ENCODE measurements at regions not wholly inside any gene's neighbourhood (a gene's known extent, or its start where the extent isn't known, plus 50 kb on each side); places are given as distances from the start of the nearest gene placed in this dataset.

- H3K9me3 ChIP-seq: no peaks in the 10 kb centered on the region
- no peak for TF ChIP-seq POLR2A (IDR thresholded peaks at IDR 0.05)
- TF ChIP-seq, protein P1, sequence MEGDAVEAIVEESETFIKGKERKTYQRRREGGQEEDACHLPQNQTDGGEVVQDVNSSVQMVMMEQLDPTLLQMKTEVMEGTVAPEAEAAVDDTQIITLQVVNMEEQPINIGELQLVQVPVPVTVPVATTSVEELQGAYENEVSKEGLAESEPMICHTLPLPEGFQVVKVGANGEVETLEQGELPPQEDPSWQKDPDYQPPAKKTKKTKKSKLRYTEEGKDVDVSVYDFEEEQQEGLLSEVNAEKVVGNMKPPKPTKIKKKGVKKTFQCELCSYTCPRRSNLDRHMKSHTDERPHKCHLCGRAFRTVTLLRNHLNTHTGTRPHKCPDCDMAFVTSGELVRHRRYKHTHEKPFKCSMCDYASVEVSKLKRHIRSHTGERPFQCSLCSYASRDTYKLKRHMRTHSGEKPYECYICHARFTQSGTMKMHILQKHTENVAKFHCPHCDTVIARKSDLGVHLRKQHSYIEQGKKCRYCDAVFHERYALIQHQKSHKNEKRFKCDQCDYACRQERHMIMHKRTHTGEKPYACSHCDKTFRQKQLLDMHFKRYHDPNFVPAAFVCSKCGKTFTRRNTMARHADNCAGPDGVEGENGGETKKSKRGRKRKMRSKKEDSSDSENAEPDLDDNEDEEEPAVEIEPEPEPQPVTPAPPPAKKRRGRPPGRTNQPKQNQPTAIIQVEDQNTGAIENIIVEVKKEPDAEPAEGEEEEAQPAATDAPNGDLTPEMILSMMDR (IDR thresholded peaks at IDR 0.05): no peak
- no peak for DNase-seq
- intact Hi-C loops (cut with DNase I): no loop called here
- H3K4me3 ChIP-seq: no peak overlapping the region
- no peaks in the 10 kb centered on the region for H3K4me1 ChIP-seq
- 73 to 75% methylated on average over 9 to 10 of the region's 10 CpGs for WGBS, 2 donors
- no peak overlapping the region for H3K27ac ChIP-seq
- H3K36me3 ChIP-seq: no peaks in the 10 kb centered on the region
- no peaks in the 10 kb centered on the region for H3K27me3 ChIP-seq
These were observed 122.9 kb upstream of the NAV2 start for GRCh38 chr11:19589567-19590260.

- TF ChIP-seq, protein P1 (IDR thresholded peaks at IDR 0.05): no peak
- TF ChIP-seq POLR2A (IDR thresholded peaks at IDR 0.05): no peak
- no peak for DNase-seq
- no peaks in the 10 kb centered on the region for H3K9me3 ChIP-seq
- no peaks in the 10 kb centered on the region for H3K27me3 ChIP-seq
- H3K4me3 ChIP-seq: no peak overlapping the region
- no peak overlapping the region for H3K27ac ChIP-seq
- intact Hi-C loops (cut with DNase I): no loop called here
- H3K4me1 ChIP-seq: no peaks in the 10 kb centered on the region
- H3K36me3 ChIP-seq: no peaks in the 10 kb centered on the region
- WGBS, 2 donors: 82 to 92% methylated on average over 1 of the region's 1 CpG
These were observed 124.7 kb upstream of the NAV2 start for GRCh38 chr11:19587979-19588378.

DNA sequence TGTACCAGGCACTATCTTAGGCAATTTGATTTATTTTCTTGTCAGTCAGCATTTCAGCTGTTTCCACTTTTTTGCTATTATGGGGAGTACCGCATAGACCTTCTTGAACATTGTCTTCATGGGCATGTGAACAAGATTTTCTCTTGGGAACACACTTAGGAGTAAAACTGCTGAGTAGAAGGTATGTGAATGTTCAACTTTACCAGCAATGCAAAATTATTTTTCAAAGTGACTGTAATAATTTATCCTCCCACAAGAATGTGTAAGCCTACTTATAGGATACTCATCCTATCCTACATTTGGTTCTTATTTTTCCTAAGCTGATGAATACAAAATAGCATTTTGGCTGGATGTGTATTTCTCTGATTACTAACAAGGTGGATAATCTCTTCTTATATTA, 132.0 kb upstream of the NAV2 start:
- 96 to 100% methylated on average over 1 of the region's 1 CpG for WGBS, 2 donors
- Histone ChIP-seq H3K4me1 (peaks cover 8 to 32% (median 20%) of the 10 kb centered on the region in 3 donors), H3K9me3 (no peaks in the 10 kb centered on the region), H3K36me3 (no peaks in the 10 kb centered on the region), H3K27ac (no peak overlapping the region), H3K27me3 (no peaks in the 10 kb centered on the region), H3K4me3 (no peak overlapping the region)
- no peak for DNase-seq
- TF ChIP-seq, protein P1 (IDR thresholded peaks at IDR 0.05): no peak
- no peak for TF ChIP-seq POLR2A (IDR thresholded peaks at IDR 0.05)
- intact Hi-C loops (cut with DNase I): no loop called here

GRCh38 chr11:19579957-19580356, 132.7 kb upstream of the NAV2 start:
- WGBS, 2 donors: 79 to 86% methylated on average over 5 of the region's 5 CpGs
- no peaks in the 10 kb centered on the region for H3K27me3 ChIP-seq
- intact Hi-C loops (cut with DNase I): no loop called here
- TF ChIP-seq POLR2A (IDR thresholded peaks at IDR 0.05): no peak
- TF ChIP-seq, protein P1 (IDR thresholded peaks at IDR 0.05): no peak
- no peak overlapping the region for H3K27ac ChIP-seq
- no peaks in the 10 kb centered on the region for H3K9me3 ChIP-seq
- H3K36me3 ChIP-seq: no peaks in the 10 kb centered on the region
- H3K4me3 ChIP-seq: no peak overlapping the region
- DNase-seq: no peak
- peaks cover 8 to 39% (median 20%) of the 10 kb centered on the region in 3 donors for H3K4me1 ChIP-seq

- 55 to 76% methylated on average over 2 of the region's 2 CpGs for WGBS, 2 donors
- no peaks in the 10 kb centered on the region for H3K36me3 ChIP-seq
- peaks cover 8 to 41% (median 20%) of the 10 kb centered on the region in 3 donors for H3K4me1 ChIP-seq
- intact Hi-C loops (cut with DNase I): no loop called here
- no peaks in the 10 kb centered on the region for H3K9me3 ChIP-seq
- H3K27me3 ChIP-seq: no peaks in the 10 kb centered on the region
- DNase-seq: no peak
- H3K27ac ChIP-seq: peak overlapping the region; percentile 49 to 89 (median 78)
- H3K4me3 ChIP-seq: no peak overlapping the region
- TF ChIP-seq POLR2A (IDR thresholded peaks at IDR 0.05): no peak
- TF ChIP-seq, protein P1 (IDR thresholded peaks at IDR 0.05): no peak
These were observed 133.8 kb upstream of the NAV2 start for GRCh38 chr11:19578871-19579270.

Measured in esophagus squamous epithelium (tissue), 5 donors.